Peyer's patch (tissue), 4 donors: ENCODE measurements at regions not wholly inside any gene's neighbourhood (a gene's known extent, or its start where the extent isn't known, plus 50 kb on each side); places are given as distances from the start of the nearest gene placed in this dataset.

ENCODE experiments used
- CTCF ChIP-seq, 6 experiments: fragments of 450-650 bp in 4 of 6; fragments of 200-600 bp in 2 of 6; sonication (generic) in 1 of 6; IDR thresholded peaks; one replicate each; pipeline ENCODE4 v1.5.1; 2017 to 2019; ENCODE audit warnings: antibody characterized with exemption in 6 of 6, mild to moderate bottlenecking in 3 of 6, moderate library complexity in 1 of 6
- POLR2A ChIP-seq, 2 donors: fragments of 450-650 bp; IDR thresholded peaks; one replicate each; pipeline ENCODE4 v1.5.1; 2017; ENCODE audit warnings: antibody characterized with exemption in 2 of 2, mild to moderate bottlenecking in 2 of 2, moderate library complexity in 2 of 2

GRCh38 chr3:187551416-187551815 lies 118.8 kb downstream of the SST start:
- TF ChIP-seq CTCF (IDR thresholded peaks at IDR 0.05), result no peak
- TF ChIP-seq POLR2A (IDR thresholded peaks at IDR 0.05), result no peak
